ENCODE measurements at regions not wholly inside any gene's neighbourhood (a gene's known extent, or its start where the extent isn't known, plus 50 kb on each side); places are given as distances from the start of the nearest gene placed in this dataset.

DNA sequence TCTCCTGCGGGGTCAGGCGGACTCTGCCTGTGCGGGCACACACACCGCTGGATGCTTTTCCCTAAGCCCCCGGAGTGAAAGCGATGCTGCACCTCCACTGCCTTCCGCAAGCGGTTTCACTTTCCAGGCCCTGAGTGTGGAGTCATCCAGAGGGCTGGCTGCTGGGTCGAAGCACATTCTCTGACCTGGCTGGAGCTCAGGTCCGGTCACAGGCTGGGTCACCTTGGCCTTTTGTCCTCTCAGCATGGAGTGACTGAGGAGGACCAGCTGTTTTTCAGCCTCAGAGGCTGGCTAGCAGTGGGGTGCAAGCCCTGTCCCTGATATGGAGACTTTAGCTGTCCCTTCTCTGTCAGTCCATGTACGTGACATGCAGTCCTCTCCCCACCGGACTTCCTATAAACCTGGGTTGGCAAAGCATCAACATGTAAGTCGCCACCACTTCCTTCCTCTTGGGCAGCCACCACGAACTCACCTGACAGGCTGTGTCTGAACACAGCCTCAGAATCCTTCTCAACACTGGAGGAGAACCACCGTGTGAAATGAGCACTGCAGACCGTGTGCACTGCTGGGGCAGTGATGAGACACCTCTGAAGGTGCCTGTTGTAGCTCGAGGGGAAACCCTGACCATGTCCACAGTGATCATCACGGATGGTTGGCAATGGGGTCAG lies 51.3 kb downstream of the GADD45G start:
- Mint-ChIP-seq H3K4me1 (ENCODE audit: low read depth) (peaks cover 18% of the 10 kb centered on the region), H3K27ac (no peak overlapping the region), H3K27me3 (no peaks in the 10 kb centered on the region), H3K4me3 (no peak overlapping the region), H3K9me3 (no peaks in the 10 kb centered on the region), H3K36me3 (ENCODE audit: low read depth) (no peaks in the 10 kb centered on the region)
- Histone ChIP-seq H3K27ac (ENCODE audit: low read depth in 1 of 2, low read length in 2 of 2) (no peak overlapping the region), H3K4me3 (ENCODE audit: low read length) (no peak overlapping the region), H3K4me1 (ENCODE audit: insufficient read depth, low read length) (peaks cover 17% of the 10 kb centered on the region), H3K36me3 (ENCODE audit: insufficient read depth, low read length) (no peaks in the 10 kb centered on the region), H3K9me3 (ENCODE audit: control insufficient read depth in 1 of 2, insufficient read depth in 1 of 2, low read length in 2 of 2) (peaks cover 0 to 14% of the 10 kb centered on the region in 2 experiments), H3K27me3 (ENCODE audit: control insufficient read depth in 1 of 2, insufficient read depth in 2 of 2, low read length in 2 of 2) (no peaks in the 10 kb centered on the region)
- CTCF ChIA-PET = no interaction called here
- intact Hi-C loops (cut with DNase I, micrococcal nuclease) = no loop called here
- TF ChIP-seq, protein P1, sequence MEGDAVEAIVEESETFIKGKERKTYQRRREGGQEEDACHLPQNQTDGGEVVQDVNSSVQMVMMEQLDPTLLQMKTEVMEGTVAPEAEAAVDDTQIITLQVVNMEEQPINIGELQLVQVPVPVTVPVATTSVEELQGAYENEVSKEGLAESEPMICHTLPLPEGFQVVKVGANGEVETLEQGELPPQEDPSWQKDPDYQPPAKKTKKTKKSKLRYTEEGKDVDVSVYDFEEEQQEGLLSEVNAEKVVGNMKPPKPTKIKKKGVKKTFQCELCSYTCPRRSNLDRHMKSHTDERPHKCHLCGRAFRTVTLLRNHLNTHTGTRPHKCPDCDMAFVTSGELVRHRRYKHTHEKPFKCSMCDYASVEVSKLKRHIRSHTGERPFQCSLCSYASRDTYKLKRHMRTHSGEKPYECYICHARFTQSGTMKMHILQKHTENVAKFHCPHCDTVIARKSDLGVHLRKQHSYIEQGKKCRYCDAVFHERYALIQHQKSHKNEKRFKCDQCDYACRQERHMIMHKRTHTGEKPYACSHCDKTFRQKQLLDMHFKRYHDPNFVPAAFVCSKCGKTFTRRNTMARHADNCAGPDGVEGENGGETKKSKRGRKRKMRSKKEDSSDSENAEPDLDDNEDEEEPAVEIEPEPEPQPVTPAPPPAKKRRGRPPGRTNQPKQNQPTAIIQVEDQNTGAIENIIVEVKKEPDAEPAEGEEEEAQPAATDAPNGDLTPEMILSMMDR (IDR thresholded peaks at IDR 0.05) = no peak
- DNase-seq (peak in 1 of 14 experiments; percentile 12), ATAC-seq (ENCODE audit: poor library complexity) (no peak)
- POLR2A ChIA-PET = no interaction called here

DNA sequence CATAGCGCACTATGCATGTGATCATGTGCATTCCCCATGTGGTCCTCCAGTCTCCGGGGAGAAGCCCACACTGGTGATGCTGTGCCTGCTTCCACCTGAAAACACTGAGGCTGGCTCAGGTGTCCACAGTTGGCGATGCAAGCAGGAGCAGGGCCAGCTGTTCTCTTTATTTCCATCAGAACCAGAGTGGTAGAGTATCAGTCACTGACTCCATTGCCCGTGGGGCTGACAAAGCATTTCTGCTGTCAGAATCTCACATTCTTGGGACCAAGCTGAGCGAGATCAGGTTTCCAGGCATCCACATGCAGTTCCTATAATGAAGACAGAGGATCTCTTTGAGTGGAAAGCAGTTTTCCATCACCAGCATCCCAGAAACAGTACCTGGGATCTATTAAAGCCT lies 52.5 kb downstream of the GADD45G start:
- Histone ChIP-seq H3K36me3 (ENCODE audit: insufficient read depth, low read length) (no peaks in the 10 kb centered on the region), H3K4me1 (ENCODE audit: insufficient read depth, low read length) (peaks cover 17% of the 10 kb centered on the region), H3K9me3 (ENCODE audit: control insufficient read depth in 1 of 2, insufficient read depth in 1 of 2, low read length in 2 of 2) (peaks cover 0 to 14% of the 10 kb centered on the region in 2 experiments), H3K4me3 (ENCODE audit: low read length) (no peak overlapping the region), H3K27me3 (ENCODE audit: control insufficient read depth in 1 of 2, insufficient read depth in 2 of 2, low read length in 2 of 2) (no peaks in the 10 kb centered on the region), H3K27ac (ENCODE audit: low read depth in 1 of 2, low read length in 2 of 2) (no peak overlapping the region)
- no peaks in the 10 kb centered on the region for H3K9me3 Mint-ChIP-seq
- TF ChIP-seq, protein P1 (IDR thresholded peaks at IDR 0.05) = no peak
- intact Hi-C loops (cut with DNase I, micrococcal nuclease) = no loop called here
- ChIA-PET CTCF (no interaction called here), POLR2A (no interaction called here)
- DNase-seq (no peak), ATAC-seq (ENCODE audit: poor library complexity) (no peak)
- H3K27me3 Mint-ChIP-seq = peaks cover 6% of the 10 kb centered on the region
- H3K27ac Mint-ChIP-seq = no peak overlapping the region
- no peak overlapping the region for H3K4me3 Mint-ChIP-seq
- H3K36me3 Mint-ChIP-seq (ENCODE audit: low read depth) = no peaks in the 10 kb centered on the region
- peaks cover 18% of the 10 kb centered on the region for H3K4me1 Mint-ChIP-seq (ENCODE audit: low read depth)

DNA sequence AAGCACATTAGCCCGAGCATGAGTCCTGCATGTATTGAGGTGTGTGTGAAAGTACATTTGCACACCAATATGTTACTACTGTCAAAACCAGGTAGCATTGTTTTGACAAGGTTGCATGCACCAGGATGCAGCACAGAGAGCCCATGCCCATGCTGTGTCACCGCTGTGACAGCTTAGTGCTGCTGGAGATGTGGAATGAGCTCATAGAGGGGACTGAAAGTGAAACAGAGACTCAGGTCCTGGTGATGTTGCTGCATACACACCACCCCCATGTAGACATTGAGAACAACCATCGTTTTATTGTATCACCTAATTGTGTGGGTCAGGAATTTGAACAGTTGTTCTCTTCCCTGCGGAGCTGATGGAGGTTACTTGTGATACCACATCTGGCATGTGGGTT lies 53.0 kb downstream of the GADD45G start:
- DNase-seq (peak in 1 of 14 experiments; percentile 3), ATAC-seq (ENCODE audit: poor library complexity) (no peak)
- TF ChIP-seq, protein P1 (IDR thresholded peaks at IDR 0.05) = no peak
- H3K27ac ChIP-seq (ENCODE audit: low read depth in 1 of 2, low read length in 2 of 2) = no peak overlapping the region
- CTCF ChIA-PET = no interaction called here
- H3K27me3 ChIP-seq (ENCODE audit: control insufficient read depth in 1 of 2, insufficient read depth in 2 of 2, low read length in 2 of 2) = no peaks in the 10 kb centered on the region
- H3K27ac Mint-ChIP-seq = no peak overlapping the region
- POLR2A ChIA-PET = no interaction called here
- peaks cover 6% of the 10 kb centered on the region for H3K27me3 Mint-ChIP-seq
- no peak overlapping the region for H3K4me3 Mint-ChIP-seq
- H3K9me3 ChIP-seq (ENCODE audit: control insufficient read depth in 1 of 2, insufficient read depth in 1 of 2, low read length in 2 of 2) = peaks cover 0 to 14% of the 10 kb centered on the region in 2 experiments
- peaks cover 17% of the 10 kb centered on the region for H3K4me1 ChIP-seq (ENCODE audit: insufficient read depth, low read length)
- no peaks in the 10 kb centered on the region for H3K9me3 Mint-ChIP-seq
- H3K4me1 Mint-ChIP-seq (ENCODE audit: low read depth) = peaks cover 18% of the 10 kb centered on the region
- intact Hi-C loops (cut with DNase I, micrococcal nuclease) = no loop called here
- H3K36me3 ChIP-seq (ENCODE audit: insufficient read depth, low read length) = no peaks in the 10 kb centered on the region
- no peaks in the 10 kb centered on the region for H3K36me3 Mint-ChIP-seq (ENCODE audit: low read depth)
- H3K4me3 ChIP-seq (ENCODE audit: low read length) = no peak overlapping the region

All from CD4-positive, alpha-beta T cell (primary cell).